Activated T-cell treated with anti-CD3 and anti-CD28 coated beads, Interleukin-2, amount 50 U/mL, for 4 hours (primary cell): ENCODE measurements at regions not wholly inside any gene's neighbourhood (a gene's known extent, or its start where the extent isn't known, plus 50 kb on each side); places are given as distances from the start of the nearest gene placed in this dataset.

ENCODE experiments used
- ATAC-seq, 2 donors: fragments of 200-7000 bp; cut with Tn5 transposase; one replicate each; pipeline ENCODE4 v1.10.0; 2021
- DNase-seq: peaks from one replicate; pipeline ENCODE4 v3.0.0-alpha.2; 2020
- H3K27me3 Mint-ChIP-seq: one replicate; pipeline ENCODE4 v1.8.0; 2021; ENCODE audit warnings: low read depth, mixed read lengths
- H3K36me3 Mint-ChIP-seq: one replicate; pipeline ENCODE4 v1.8.0; 2022; ENCODE audit warnings: mixed read lengths; ENCODE audit not compliant: insufficient read depth
- H3K4me1 Mint-ChIP-seq: one replicate; pipeline ENCODE4 v1.8.0; 2021; ENCODE audit warnings: low read depth, mixed read lengths
- H3K4me3 Mint-ChIP-seq: one replicate; pipeline ENCODE4 v1.8.0; 2021; ENCODE audit warnings: mild to moderate bottlenecking, moderate library complexity, mixed read lengths
- H3K9me3 Mint-ChIP-seq: one replicate; pipeline ENCODE4 v1.8.0; 2021; ENCODE audit warnings: mixed read lengths

GRCh38 chr2:149908726-149909683 lies 321.4 kb upstream of the MMADHC start:
- no peaks in the 10 kb centered on the region for H3K4me1 Mint-ChIP-seq
- no peaks in the 10 kb centered on the region for H3K27me3 Mint-ChIP-seq
- no peaks in the 10 kb centered on the region for H3K36me3 Mint-ChIP-seq
- DNase-seq (no peak), ATAC-seq (no peak)
- no peaks in the 10 kb centered on the region for H3K9me3 Mint-ChIP-seq
- H3K4me3 Mint-ChIP-seq: no peak overlapping the region

- ATAC-seq (no peak), DNase-seq (no peak)
- Mint-ChIP-seq H3K36me3 (no peaks in the 10 kb centered on the region), H3K9me3 (no peaks in the 10 kb centered on the region), H3K4me3 (no peak overlapping the region), H3K4me1 (no peaks in the 10 kb centered on the region), H3K27me3 (no peaks in the 10 kb centered on the region)
Measured at GRCh38 chr2:149906886-149907285, 319.3 kb upstream of the MMADHC start.

GRCh38 chr2:149904352-149905175 lies 317.0 kb upstream of the MMADHC start:
- Mint-ChIP-seq H3K4me3 (no peak overlapping the region), H3K27me3 (no peaks in the 10 kb centered on the region), H3K36me3 (no peaks in the 10 kb centered on the region), H3K4me1 (no peaks in the 10 kb centered on the region), H3K9me3 (no peaks in the 10 kb centered on the region)
- DNase-seq (no peak), ATAC-seq (no peak)

- DNase-seq: no peak
- Mint-ChIP-seq H3K4me1 (no peaks in the 10 kb centered on the region), H3K4me3 (no peak overlapping the region), H3K27me3 (no peaks in the 10 kb centered on the region), H3K36me3 (no peaks in the 10 kb centered on the region), H3K9me3 (peaks cover 7% of the 10 kb centered on the region)
- ATAC-seq: no peak
Measured at GRCh38 chr2:149903626-149904025, 316.1 kb upstream of the MMADHC start.

GRCh38 chr2:149902081-149902480 lies 314.5 kb upstream of the MMADHC start:
- Mint-ChIP-seq H3K4me1 (no peaks in the 10 kb centered on the region), H3K4me3 (no peak overlapping the region), H3K36me3 (no peaks in the 10 kb centered on the region), H3K27me3 (no peaks in the 10 kb centered on the region), H3K9me3 (peaks cover 7% of the 10 kb centered on the region)
- no peak for DNase-seq
- ATAC-seq: no peak

- peaks cover 7% of the 10 kb centered on the region for H3K9me3 Mint-ChIP-seq
- H3K4me3 Mint-ChIP-seq: no peak overlapping the region
- no peaks in the 10 kb centered on the region for H3K4me1 Mint-ChIP-seq
- H3K36me3 Mint-ChIP-seq: no peaks in the 10 kb centered on the region
- no peaks in the 10 kb centered on the region for H3K27me3 Mint-ChIP-seq
- ATAC-seq (no peak), DNase-seq (no peak)
Measured at GRCh38 chr2:149901231-149901859, 313.8 kb upstream of the MMADHC start.

GRCh38 chr2:149899390-149899789 lies 311.8 kb upstream of the MMADHC start:
- H3K4me3 Mint-ChIP-seq: no peak overlapping the region
- no peak for DNase-seq
- no peaks in the 10 kb centered on the region for H3K4me1 Mint-ChIP-seq
- no peaks in the 10 kb centered on the region for H3K27me3 Mint-ChIP-seq
- ATAC-seq: no peak
- H3K9me3 Mint-ChIP-seq: peaks cover 7% of the 10 kb centered on the region
- H3K36me3 Mint-ChIP-seq: no peaks in the 10 kb centered on the region

GRCh38 chr2:149894760-149895159 lies 307.2 kb upstream of the MMADHC start:
- Mint-ChIP-seq H3K9me3 (peaks cover 7% of the 10 kb centered on the region), H3K36me3 (no peaks in the 10 kb centered on the region), H3K27me3 (no peaks in the 10 kb centered on the region), H3K4me3 (no peak overlapping the region), H3K4me1 (no peaks in the 10 kb centered on the region)
- DNase-seq (no peak), ATAC-seq (no peak)

GRCh38 chr2:149894226-149894625 lies 306.7 kb upstream of the MMADHC start:
- Mint-ChIP-seq H3K36me3 (no peaks in the 10 kb centered on the region), H3K4me1 (no peaks in the 10 kb centered on the region), H3K9me3 (peaks cover 5% of the 10 kb centered on the region), H3K27me3 (no peaks in the 10 kb centered on the region), H3K4me3 (no peak overlapping the region)
- ATAC-seq (no peak), DNase-seq (no peak)

GRCh38 chr2:149892563-149892962 lies 305.0 kb upstream of the MMADHC start:
- ATAC-seq (no peak), DNase-seq (no peak)
- Mint-ChIP-seq H3K4me3 (no peak overlapping the region), H3K4me1 (no peaks in the 10 kb centered on the region), H3K27me3 (no peaks in the 10 kb centered on the region), H3K9me3 (no peaks in the 10 kb centered on the region), H3K36me3 (no peaks in the 10 kb centered on the region)

- DNase-seq: no peak
- no peak for ATAC-seq
- H3K4me3 Mint-ChIP-seq: no peak overlapping the region
- H3K4me1 Mint-ChIP-seq: no peaks in the 10 kb centered on the region
- no peaks in the 10 kb centered on the region for H3K27me3 Mint-ChIP-seq
- H3K9me3 Mint-ChIP-seq: peaks cover 5% of the 10 kb centered on the region
- no peaks in the 10 kb centered on the region for H3K36me3 Mint-ChIP-seq
Measured at GRCh38 chr2:149885946-149886345, 298.4 kb upstream of the MMADHC start.

GRCh38 chr2:149885468-149885867 lies 297.9 kb upstream of the MMADHC start:
- ATAC-seq (no peak), DNase-seq (no peak)
- no peak overlapping the region for H3K4me3 Mint-ChIP-seq
- H3K9me3 Mint-ChIP-seq: peaks cover 5% of the 10 kb centered on the region
- no peaks in the 10 kb centered on the region for H3K36me3 Mint-ChIP-seq
- no peaks in the 10 kb centered on the region for H3K4me1 Mint-ChIP-seq
- H3K27me3 Mint-ChIP-seq: no peaks in the 10 kb centered on the region

- Mint-ChIP-seq H3K4me3 (no peak overlapping the region), H3K9me3 (peaks cover 5% of the 10 kb centered on the region), H3K36me3 (no peaks in the 10 kb centered on the region), H3K27me3 (no peaks in the 10 kb centered on the region), H3K4me1 (no peaks in the 10 kb centered on the region)
- ATAC-seq: no peak
- no peak for DNase-seq
Measured at GRCh38 chr2:149884871-149885270, 297.3 kb upstream of the MMADHC start.

- no peak overlapping the region for H3K4me3 Mint-ChIP-seq
- peaks cover 4% of the 10 kb centered on the region for H3K9me3 Mint-ChIP-seq
- no peak for ATAC-seq
- H3K36me3 Mint-ChIP-seq: no peaks in the 10 kb centered on the region
- no peak for DNase-seq
- no peaks in the 10 kb centered on the region for H3K27me3 Mint-ChIP-seq
- no peaks in the 10 kb centered on the region for H3K4me1 Mint-ChIP-seq
Measured at GRCh38 chr2:149877913-149878312, 290.3 kb upstream of the MMADHC start.
